CMK (cell line): ENCODE measurements at regions not wholly inside any gene's neighbourhood (a gene's known extent, or its start where the extent isn't known, plus 50 kb on each side); places are given as distances from the start of the nearest gene placed in this dataset.
"Not testable (repeated sequence)": the region's sequence is repeated elsewhere in the genome, so short reads cannot be mapped to it uniquely, and the experiment has no call there.

ENCODE experiments used
- DNase-seq: peaks from one replicate; pipeline ENCODE4 v3.0.0-alpha.2; 2010; ENCODE audit warnings: low read depth

DNA sequence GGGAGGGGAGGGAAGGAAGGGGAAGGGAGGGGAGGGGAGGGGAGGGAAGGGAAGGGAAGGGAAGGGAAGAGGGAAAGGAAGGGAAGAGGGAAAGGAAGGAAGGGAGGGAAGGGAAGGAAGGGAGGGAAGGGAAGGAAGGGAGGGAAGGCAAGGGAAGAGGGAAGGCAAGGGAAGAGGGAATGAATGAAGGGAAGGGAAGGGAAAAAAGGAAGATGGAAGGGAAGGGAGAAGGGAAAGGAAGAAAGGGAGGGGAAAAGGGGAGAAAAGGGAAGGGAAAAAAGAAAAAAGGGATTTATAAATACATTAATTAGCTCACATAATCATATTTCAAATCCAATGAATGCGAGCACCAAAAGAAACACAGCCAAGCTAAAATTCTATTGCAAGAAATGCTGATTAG is 202.9 kb upstream of the LRRTM4 start:
- DNase-seq, result no peak

DNA sequence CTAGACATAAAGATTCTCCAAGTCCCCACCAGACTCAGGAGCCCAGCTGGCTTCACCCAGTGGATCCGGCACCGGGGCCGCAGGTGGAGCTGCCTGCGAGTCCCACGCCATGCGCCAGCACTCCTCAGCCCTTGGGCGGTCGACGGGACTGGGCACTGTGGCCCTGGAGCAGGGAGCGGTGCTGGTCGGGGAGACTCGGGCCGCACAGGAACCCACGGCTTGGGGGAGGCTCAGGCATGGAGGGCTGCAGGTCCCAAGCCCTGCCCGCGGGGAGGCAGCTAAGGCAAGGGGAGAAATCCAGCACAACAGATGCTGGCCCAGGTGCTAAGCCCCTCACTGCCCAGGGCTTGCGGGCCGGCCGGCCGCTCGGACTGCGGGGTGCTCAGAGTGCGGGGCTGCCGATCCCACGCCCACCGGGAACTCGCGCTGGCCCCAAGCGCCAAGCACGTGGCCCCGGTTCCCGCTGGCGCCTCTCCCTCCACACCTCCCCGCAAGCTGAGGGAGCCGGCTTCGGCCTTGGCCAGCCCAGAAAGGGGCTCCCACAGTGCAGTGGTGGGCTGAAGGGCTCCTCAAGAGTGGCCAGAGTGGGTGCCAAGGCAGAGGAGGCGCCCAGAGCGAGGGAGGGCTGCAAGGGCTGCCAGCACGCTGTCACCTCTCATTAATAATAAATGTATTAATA is 212.6 kb upstream of the LRRTM4 start:
- not testable (repeated sequence) for DNase-seq

DNA sequence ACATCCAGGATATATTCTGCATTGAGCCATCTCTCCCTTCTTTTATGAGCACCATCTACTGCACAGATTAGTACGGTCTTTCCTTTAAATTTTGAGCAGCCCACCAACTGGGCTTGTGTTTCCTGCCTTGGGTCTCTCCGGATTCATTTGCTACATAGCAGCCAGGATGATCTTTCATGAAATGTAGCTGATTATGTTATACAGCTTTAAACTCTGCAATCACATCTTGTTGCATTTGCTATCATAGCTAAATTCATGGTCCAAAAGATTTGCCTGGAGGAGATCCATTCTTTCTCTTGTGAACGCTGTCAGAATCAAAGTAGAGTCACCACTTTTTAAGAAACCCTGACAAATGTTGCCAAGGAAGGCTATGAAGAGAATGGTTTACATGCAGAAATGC is 215.1 kb upstream of the LRRTM4 start:
- no peak for DNase-seq

DNA sequence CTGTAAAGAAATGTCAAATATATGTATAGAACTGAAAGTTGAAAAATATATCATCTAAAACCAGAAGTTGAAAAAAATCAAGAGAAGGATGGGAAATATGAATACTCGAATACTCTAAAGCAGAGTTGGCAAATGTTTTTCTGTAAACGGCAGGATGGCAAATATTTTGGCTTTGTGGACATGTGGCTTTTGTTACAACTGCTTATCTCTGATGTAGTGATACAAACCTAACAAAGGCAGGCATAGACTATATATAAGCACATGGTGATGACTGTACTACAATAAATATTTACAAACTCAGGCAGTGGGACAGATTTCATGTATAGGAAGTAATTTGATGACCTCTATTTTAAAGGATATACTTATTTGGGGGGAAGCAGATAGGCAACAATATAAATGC is 224.6 kb upstream of the LRRTM4 start:
- DNase-seq, result no peak

DNA sequence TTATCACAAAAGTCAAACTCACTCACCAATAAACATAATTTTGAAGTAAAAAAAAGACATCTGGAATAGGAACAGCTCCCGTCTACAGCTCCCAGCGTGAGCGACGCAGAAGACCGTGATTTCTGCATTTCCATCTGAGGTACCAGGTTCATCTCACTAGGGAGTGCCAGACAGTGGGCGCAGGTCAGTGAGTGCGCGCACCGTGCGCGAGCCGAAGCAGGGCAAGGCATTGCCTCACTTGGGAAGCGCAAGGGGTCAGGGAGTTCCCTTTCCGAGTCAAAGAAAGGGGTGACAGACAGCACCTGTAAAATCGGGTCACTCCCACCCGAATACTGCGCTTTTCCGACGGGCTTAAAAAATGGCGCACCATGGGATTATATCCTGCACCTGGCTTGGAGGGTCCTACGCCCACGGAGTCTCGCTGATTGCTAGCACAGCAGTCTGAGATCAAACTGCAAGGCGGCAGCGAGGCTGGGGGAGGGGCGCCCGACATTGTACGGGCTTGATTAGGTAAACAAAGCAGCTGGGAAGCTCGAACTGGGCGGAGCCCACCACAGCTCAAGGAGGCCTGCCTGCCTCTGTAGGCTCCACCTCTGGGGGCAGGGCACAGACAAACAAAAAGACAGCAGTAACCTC is 231.7 kb upstream of the LRRTM4 start:
- not testable (repeated sequence) for DNase-seq

DNA sequence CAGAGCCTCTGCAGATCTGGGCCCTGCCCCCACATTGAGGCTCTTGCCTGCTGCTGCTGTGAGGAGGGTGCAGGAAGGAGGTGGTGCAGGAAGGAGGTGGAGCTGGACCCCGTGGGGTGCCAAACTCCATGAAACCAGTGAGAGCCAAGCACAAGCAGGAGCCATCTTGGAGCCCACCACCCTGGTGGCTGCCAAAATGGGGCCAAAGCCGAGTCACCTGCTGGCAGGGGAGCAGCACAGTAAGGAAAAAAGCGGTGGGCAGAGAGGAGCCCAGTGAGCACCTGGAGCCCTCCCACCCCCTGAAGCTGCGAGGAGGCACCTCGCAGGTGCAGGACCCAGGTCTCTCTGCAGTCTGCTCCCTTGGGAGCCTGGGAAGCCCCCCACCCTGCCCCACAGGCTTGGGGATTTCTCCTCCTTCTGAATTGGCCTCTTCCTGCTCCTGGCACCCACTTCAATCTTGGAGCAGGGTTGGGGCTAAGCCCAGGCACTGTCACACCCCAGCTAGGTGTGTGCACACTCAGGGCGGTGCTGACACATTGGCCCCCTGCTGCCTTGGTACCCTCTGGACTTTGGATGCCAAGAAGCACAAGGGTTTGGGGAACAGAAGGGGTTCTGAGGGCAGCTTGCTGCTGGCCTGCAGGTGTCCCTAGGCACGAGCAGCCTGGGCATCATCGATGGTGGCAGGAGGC is 245.4 kb upstream of the LRRTM4 start:
- no peak for DNase-seq

DNA sequence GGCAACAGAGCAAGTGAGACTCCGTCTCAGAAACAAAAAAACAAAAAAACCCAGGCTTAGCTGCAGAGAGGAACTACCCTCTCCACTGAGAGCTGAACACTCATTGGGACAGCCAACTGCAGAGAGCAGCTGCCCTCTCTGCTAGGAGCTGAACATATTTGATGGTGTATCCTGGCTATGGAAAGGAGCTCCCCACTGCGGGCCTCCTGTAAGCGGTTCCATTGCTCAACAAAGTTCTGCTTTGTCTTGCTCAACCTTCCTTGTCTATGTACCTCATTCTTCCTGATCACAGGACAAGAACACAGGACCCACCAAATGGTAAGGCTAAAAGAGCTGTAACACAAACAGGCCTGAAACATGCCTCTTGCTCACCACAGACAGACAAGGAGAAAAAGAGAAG is 246.3 kb upstream of the LRRTM4 start:
- no peak for DNase-seq

DNA sequence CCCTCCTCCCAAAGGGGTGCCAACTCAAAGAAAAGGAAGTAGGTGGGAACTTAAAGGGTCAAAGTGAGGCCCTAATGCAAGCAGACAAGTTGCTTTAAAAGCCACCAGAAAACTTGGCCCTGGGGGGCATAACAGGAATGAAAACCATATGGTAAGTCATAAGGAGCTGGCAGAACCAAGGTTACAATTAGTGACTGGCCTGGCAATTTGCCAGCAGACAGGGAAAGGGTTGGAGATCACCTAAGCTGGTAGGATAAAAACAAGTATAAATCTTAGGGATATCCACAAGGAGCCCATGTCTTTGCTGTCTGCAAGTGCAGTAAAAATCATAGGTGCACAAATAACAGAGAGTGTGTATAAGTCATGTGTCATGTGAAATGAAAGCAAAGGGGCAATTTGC is 256.7 kb upstream of the LRRTM4 start:
- no peak for DNase-seq

DNA sequence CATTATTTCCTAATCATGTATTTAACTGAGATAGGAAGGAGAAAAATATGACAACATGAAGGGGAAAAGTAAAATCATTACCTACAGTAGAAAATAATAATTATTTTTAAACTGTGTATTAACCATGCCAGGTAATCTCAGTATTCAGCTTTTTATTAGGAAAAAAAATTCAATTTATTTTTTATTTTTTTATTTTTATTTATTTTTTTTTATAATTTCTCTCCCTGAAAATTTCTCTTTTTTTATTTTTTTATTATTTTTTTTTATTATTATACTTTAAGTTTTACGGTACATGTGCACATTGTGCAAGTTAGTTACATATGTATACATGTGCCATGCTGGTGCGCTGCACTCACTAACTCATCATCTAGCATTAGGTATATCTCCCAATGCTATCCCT is 271.3 kb upstream of the LRRTM4 start:
- not testable (repeated sequence) for DNase-seq

DNA sequence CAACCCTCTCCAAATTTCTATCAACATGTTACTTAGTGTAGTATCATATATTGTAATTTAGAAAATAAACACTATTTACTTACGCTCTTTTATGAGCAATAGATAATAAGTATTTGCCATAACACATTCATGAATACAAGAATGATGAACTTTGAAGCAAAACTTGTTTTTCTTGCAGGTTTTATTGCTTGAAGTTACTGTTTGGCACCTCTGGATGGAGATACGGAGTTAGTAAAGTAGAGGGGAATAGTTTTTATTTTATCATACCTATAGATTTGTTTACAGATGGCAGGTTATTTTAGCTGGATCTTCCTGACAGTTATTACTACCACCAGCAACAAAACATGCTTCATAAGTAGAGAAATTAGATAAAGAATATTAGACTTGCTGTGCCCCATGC is 274.2 kb upstream of the LRRTM4 start:
- DNase-seq, result no peak

DNA sequence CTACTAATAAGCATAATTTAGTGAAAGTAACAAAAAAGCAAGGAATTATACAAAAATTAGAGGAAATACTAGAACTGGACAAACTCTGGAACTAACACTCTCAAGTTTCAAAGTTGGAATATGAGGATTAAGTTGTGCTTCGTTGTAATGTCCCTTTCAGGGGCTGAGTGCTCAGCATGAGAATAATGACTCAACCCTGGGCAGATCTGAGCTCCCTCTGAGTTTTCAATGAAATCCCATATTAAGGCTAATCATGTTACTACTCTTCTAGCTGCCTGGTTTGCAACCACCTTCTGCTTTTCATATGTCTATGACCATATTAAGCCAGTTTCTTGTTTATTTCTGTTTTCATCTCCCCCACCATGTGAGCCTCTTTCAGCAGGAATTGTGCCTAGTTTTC is 274.9 kb upstream of the LRRTM4 start:
- DNase-seq, result no peak

DNA sequence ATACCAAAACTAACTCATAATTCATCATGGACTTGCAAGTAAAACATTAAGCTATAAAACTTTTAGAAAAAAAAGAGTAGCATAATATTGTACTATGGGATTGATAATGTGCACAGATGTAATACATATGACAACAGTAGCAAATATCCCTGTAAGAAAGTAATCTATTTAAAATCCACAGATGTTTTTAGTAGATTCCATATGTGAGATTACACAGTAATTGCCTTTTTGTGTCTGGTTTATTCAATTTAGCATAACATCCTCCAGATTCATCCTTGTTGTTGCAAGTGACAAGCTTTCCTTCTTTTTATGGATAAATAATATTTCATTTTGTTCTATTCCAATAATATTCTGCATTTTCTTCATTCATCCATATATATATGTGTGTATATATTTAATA is 278.2 kb upstream of the LRRTM4 start:
- DNase-seq, result no peak

DNA sequence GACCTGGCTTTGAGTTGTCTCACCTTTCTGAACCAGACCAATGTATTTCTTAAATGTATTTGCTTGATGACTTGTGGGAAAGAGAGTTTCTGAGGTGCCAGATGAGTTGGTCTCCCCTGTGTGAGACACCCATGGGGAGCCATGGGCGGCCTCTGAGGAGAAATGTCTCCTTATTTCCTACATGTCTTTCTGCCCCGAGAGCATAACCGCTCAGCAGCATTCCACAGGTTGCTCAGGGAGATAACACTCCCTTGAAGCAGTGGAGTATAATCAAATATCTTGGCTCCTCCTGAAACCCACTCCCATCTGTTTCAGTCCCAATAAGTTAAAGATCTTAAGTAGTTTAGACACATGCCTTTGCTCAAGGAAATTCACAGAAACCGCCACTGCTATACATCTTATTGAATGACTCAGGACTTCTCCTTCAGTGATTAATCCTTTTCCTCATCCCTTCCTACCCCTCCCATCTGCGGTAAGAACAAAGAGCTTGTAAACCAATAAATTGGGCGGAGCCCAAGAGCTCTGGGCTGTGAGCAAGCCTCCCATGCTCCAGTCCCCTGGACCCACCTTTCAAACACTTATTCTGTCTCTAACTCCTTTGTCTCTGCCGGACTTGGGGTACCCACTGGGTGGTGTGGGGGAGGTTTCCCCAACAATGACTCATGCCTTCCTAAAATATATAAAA is 285.5 kb upstream of the LRRTM4 start:
- DNase-seq, result no peak

DNA sequence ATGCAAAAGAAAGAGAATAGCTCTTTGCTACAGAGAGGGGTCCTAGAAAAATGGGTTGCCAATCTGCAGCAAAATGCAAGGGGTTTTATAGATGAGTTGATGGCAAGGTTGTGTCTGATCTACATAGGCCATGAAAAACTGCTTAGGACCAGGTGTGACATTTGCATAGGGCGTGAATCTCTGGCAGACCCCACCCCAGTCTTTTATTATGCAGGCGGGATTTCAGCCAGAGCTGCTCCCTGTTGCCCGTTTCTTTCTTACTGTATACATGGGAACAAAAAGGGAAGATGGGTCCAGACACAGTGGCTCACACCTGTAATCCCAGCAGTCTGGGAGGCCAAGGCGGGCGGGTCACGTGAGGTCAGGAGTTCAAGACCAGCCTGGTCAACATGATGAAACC is 286.4 kb upstream of the LRRTM4 start:
- DNase-seq, result no peak

DNA sequence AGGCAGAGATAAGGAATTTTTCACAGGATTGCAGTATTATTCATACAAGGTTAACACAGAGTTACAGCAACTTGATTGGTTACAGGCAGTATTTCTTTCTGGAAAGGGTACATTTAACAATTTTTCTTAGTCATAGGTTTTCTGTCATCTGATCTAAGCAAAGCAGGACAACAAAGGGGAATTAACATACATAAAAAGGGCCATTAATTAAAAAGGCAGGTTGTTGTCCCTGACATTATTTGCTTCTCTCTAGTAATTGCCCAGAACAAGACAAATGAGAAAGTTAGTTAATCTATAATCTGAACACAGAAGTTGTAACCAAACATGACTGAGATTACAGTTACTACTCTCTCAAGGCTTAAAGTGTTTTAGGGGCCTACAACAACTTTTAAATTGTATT is 291.4 kb upstream of the LRRTM4 start:
- no peak for DNase-seq

DNA sequence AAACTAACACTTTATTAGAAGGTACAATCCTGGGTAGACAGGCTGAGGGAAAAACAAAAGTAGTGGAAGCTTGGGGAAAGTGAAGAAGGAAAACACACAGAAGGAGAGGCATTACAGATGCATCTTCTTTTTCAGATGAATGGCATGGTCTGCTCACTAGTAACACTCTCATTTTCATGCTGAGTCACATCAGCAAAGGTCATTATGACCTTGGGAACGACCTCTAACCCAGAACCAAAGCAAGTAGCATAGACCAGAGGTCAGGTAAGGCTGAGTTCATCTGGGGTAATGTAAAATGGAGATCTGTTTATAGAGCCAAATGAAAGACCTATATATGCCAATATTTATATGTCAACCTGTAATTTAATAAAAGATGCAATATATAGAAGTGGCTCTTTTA is 294.4 kb upstream of the LRRTM4 start:
- no peak for DNase-seq

DNA sequence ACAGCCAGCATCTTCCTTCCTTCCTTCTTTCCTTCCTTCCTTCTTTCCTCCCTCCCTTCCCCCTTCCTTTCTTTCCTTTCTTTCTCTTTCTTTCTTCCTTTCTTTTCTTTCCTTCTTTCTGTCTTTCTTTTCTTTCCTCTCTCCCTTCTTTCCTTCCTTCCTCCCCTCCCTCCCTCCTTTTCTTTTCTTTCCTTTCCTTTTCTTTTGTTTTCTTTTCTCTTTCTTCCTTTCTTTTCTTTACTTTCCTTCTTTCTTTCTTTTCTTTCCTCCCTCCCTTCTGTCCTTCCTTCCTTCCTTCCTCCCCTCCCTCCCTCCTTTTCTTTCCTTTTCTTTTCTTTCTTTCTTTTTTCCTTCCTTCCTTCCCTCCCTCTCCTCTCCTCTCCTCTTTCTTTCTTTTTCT is 296.0 kb upstream of the LRRTM4 start:
- DNase-seq, result no peak

DNA sequence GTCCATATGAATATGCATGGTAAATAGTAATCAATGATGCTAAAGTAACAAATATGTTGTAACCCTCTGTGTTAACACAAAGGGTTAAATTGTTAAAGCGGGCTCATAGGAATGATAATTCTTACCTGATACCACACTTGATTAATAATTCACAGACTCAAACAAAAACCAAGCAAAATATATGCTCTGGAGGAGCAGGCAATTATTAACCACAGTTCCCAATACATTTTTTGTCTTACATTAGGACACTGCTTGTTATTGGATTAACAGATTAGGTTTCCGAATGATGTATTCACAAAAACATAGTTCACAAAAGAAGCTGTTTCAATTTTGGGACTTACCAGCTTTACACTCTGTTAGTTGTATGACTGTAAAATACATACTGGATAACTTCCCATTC is 300.9 kb upstream of the LRRTM4 start:
- no peak for DNase-seq

DNA sequence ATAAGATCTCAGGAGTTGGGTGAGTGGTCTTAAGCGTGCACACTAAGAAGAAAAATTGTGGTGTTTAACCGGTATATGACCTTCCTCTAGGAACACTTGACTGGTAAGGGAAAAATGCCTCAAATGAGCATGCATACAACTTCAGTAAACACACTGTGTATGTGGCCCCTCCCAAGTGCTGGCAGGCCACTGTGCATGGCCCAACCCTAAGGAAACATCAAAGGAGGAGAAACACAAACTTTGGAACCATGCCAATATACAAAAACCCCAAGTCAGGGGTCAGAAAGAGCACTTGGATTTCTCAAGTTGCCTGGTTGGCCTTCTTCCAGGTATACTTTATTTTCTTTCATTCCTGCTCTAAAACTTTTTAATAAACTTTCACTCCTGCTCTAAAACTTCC is 308.9 kb upstream of the LRRTM4 start:
- no peak for DNase-seq

DNA sequence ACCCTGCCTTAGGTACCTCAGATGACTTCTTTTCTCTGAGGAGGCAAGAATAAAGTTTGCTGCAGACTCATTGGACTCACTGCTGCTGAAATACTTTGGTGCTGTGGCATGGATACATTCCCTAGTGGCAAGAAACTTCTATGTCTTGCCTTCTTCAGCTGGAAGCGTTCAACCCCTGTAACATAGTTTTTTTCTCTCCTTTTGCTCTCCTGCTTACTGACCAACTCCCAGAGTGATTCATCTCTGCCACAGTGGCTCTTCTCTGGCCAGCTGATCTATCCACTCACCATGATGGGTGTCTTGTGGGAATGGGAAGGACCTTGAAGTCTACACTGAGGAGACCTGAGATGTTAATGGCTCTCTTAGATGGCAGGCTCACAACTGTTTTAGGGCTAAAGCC is 309.3 kb upstream of the LRRTM4 start:
- no peak for DNase-seq

DNA sequence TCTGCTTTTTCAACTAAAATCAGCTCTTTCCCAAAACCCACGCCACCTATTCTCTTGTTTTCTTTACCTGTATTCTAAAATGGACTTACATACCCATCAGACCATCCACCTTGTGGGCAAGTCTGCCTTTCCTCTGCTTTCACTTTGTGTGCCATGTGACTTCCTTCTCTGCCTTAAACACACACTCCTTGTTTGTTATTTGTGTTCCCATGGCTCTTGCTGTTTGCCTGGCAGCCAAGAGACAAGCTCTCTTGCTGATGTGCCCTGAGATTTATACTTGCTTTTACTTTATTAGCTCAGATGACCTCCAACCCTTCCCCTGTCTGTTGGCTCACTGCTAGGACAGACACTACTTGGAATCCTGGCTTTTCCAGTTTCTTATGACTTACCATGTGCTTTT is 309.7 kb upstream of the LRRTM4 start:
- no peak for DNase-seq

DNA sequence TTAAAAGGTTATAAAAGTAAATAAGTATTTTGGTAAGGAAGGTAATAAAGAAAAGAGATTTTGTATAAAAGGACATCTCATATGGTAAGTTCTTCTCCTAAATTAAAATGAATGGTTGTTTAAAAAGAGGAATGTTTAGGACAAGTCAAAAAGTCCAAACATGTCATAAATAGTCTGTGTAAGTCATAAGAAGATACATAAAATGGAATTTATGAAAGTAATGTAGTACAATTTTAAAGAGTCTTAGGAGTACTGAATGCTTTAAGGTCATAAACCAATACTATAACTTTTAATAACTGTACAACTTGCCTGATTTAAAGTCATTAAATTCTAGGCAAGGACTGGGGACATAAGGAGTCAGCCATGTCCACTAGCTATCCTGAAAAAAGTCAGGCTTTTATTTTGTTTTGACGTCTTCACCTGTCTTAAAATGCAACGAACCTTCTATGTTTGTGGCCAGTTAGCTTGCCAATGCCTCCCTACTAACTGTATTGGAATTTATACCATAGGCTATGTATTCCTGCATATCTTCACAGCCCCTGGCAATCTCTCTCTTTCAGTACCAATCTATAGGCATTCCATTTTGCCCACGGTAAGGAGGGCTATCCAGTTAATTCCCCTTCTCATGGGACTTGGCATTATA is 312.3 kb upstream of the LRRTM4 start:
- DNase-seq, result no peak

DNA sequence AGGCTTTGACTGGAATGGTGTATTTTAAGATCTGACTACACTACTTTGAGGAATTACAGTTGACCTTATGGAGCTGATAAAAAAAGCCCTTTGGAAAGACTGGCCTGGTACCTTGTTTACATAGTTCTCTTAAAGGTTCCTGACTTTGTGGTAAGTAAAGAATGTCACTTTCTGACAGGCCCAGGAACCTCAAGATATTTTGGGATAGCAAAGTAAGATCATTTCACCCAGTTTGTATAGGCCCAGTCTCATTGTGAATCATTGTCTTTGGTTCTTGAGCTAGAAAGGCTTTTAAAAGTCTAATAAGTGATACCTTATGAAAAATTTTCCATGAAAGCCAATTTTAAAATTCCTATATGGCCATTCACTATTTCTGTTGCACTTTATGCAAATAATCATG is 316.3 kb upstream of the LRRTM4 start:
- no peak for DNase-seq
